Stimulated activated CD4-positive, alpha-beta T cell treated with anti-CD3 and anti-CD28 coated beads, Interleukin-1b, Interleukin-23, amount 100 ng/mL, for 48 hours (primary cell): ENCODE measurements at regions not wholly inside any gene's neighbourhood (a gene's known extent, or its start where the extent isn't known, plus 50 kb on each side); places are given as distances from the start of the nearest gene placed in this dataset.
A peak's percentile ranks its signal among the peaks of the same experiment; 100 is the strongest.
"Not testable (repeated sequence)": the region's sequence is repeated elsewhere in the genome, so short reads cannot be mapped to it uniquely, and the experiment has no call there.

Source experiments
- DNase-seq: peaks from one replicate; pipeline ENCODE4 v3.0.0-alpha.2; 2020

DNA sequence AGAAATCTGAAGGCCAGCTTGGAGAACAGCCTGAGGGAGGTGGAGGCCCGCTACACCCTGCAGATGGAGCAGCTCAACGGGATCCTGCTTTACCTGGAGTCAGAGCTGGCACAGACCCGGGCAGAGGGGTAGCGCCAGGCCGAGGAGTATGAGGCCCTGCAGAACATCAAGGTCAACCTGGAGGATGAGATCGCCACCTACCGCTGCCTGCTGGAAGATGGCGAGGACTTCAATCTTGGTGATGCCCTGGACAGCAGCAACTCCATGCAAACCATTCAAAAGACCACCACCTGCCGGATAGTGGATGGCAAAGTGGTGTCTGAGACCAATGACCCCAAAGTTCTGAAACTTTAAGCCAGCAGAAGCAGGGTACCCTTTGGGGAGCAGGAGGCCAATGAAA is 318.4 kb downstream of the ZFHX3 start:
- not testable (repeated sequence) for DNase-seq

DNA sequence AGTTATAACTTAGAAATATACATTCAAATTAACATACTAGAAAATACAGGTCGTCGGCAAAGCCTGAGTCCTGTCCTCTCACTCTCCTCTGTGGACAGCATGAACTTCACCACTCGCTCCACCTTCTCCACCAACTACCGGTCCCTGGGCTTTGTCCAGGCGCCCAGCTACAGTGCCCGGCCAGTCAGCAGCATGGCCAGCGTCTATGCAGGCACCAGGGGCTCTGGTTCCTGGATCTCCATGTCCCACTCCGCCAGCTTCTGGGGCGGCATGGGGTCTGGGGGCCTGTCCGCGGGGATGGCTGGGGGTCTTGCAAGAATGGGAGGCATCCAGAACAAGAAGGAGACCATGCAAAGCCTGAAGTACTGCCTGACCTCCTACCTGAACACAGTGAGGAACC is 319.4 kb downstream of the ZFHX3 start:
- DNase-seq, result no peak

DNA sequence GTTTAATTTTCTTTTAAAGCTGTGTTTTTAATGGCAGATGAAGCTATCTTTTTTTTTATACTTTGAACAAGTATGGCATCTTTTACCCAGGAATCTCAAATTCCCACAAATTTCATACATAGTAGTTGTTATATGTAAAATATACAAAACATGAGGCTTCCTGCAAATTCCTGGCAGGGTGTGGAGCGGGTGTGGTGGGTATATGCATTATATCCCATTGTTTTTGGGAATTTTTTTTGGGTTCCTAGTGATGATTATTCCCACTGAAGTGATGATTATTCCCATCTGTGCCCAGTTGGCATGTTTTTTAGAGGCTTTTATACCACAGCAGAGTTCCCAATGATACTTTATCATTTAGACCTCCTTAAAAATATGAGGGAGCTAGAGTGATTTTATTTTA is 320.4 kb downstream of the ZFHX3 start:
- DNase-seq, result no peak

DNA sequence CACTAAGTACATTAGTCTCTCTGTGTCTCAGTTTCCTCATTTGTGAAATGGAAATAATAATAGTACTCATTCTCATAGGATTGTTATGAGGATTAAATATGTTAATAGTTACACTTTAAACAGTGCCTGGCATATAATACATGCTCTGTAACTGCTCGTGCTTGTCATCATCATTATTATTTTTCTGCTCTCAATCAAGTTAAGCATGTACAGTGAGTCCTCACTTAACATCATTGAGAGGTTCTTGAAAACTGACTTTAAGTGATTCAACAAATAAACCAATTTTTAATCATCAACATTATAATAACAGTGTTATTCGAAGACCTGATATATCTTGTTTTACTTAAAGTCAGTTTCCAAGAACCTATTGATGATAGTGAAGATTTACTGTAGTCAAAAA is 322.3 kb downstream of the ZFHX3 start:
- no peak for DNase-seq

DNA sequence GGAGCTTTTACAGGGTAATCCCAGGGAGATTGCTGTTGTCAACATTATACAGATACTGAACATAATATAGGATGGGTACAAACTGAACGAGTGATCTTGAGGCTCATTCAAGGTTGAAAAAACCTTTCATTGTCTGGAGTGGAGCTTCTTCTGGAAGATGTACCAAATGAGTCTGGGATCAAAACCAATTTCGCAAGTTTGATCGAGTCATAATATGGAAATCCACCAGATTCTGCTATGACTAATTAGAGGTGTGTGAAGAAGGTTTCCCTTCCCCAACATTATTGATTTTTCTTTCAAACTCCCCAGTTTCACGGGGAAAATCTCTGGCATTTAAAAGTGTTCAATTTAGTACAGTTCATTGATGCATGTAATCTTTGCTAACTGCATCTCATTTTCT is 324.1 kb downstream of the ZFHX3 start:
- DNase-seq, result no peak

DNA sequence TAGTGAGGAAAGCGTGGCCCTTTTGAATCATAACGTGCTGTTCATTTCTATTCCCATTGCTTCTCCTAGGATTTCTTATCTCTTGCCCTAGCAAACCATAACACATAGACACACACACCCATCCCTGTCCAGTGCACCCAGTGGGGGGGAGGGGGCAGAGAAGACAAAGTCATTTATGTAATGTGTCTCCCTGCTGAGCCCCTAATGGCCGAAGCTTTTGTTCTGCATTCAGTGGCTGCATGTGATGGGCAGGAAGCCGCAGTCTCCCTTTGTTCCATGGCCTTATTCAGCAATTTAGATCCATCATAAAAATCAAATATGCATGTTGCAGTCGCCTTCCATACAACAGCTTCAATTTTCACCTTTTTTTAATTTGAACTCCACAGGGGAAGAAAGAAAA is 325.4 kb downstream of the ZFHX3 start:
- no peak for DNase-seq

DNA sequence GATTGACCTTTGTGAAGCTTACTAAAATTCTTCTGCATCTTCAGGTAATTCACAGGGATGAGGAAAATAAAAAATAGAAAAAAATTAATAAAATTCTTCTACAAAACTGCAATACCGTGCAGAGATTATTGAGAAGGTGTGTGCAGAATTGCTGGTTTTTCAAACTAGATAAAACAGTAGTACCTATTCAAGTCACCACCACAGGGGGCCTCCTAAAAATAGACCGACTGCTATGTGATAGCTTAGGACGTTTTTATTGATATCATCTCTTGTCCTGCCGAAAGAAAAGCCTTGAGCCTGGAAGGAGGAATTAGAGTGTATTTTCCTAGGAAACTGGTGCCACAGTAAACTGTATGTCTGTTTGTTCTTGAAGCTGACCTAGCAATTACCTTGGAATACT is 325.9 kb downstream of the ZFHX3 start:
- DNase-seq, result no peak

DNA sequence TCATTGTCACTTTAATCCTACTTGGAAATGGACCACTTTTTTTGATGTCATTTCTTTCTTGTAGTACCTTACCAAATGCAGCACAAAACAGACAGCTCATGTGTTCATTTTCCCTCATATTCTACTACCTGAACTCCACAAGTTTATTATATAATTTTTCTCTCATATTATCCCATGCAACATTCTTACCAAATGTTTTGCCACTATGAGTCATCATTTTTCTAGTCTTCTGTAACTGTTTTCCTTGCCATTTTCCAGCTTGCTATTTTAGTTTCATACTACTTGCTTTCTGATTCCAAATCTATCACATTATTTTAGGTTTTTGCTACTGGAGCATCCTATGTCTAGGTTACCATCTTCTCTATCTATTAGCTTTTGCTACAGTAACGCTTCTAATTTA is 332.7 kb downstream of the ZFHX3 start:
- DNase-seq, result no peak

DNA sequence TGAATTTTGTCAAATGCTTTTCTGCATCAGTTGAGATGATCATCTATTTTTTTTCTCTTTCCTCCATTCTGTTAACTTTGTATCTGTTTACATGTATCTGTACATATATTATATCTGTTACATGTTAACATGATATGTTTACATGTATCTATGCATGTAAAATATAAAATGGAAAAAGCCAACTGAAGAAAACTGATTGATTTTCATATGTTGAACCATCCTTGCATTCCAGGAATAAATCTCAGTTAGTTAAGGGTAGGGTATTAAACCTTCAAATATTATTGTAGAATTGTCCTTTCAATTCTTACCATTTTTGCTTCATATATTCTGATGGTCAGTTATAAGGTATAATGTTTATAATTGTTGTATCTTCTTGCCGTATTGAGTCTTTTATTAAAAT is 336.1 kb downstream of the ZFHX3 start:
- DNase-seq, result no peak

DNA sequence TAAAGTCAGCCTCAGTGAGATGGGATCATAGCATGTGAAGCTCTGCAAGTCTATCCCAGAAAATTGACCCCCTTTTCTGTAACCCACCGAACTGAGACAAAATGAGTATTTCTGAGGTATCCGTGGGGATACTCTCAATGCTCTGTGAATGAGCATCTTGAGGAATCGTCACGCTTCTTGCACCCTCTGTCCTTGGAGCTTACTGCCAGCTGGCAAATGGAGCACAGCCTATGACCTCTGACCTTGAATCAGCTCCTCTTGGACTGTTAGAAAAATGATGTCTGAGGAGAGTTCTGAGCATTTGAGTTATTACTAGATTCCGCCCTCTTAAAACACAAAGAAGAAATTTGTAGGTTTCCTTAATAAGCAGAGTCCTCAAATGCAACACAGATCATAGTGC is 342.1 kb downstream of the ZFHX3 start:
- DNase-seq, result no peak

DNA sequence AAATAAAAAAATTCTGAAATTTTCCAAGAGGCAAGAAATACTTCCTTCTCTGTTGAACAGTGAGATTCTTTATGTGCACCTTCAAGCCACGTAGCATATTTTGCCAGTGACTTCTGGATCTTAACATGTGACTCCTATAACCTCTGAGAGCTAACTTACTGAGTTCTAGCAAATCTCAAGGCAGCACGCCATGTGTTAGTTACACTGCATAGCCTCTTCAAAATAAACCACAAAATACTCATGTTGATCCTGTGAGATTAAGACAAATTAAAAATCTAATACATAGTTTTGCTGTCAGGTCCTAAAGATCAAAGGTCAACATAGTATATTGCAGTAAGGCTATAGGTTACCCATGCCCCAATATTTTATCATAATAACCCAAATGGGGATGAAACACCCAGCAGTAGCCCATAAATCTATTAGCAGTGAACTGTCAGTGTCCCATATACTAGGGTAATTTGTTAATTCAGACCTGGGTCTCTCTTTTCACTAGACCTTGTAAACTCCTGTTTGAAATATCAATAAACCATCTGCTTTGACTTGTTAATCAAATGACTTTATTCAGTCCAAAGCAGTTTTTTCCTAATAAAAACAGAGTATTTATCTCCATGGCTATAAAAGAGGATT is 343.1 kb downstream of the ZFHX3 start:
- no peak for DNase-seq

DNA sequence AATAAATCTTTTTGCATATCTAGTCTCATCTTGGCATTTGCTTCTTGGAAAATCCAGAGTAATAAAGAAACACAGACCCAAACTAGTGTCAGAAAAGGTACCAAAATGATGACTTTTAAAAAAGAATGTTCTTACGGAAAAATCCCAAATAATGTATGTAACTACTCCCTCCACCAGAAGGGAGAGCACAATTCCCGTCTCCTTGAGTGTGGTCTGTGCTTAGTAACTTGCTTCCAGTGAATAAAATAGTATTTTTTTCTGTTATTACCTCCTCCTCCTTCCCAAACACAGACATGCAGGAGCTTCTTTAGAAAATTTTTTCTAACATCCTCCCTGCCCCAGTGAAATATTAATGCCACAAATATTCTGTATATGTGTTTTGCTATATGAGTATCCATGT is 358.1 kb downstream of the ZFHX3 start:
- no peak for DNase-seq

DNA sequence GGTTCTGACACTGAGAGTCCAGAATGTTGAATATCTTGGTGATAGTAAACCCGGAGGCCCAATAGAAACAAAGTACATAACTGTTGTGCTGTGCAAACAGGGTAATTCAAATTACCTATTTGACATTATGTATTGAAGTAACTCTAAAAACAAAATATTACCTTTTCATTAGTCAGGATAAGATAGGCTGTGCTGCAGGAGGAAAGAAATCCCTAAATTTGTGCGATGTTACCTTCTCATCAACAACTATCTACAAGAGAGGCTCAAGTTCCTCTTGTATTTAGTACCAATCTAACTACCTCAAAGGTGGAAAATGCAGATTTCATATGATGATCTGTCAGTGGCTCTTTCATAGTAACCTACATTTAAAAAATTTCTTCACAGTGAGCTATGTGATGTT is 367.2 kb downstream of the ZFHX3 start:
- DNase-seq, result no peak

DNA sequence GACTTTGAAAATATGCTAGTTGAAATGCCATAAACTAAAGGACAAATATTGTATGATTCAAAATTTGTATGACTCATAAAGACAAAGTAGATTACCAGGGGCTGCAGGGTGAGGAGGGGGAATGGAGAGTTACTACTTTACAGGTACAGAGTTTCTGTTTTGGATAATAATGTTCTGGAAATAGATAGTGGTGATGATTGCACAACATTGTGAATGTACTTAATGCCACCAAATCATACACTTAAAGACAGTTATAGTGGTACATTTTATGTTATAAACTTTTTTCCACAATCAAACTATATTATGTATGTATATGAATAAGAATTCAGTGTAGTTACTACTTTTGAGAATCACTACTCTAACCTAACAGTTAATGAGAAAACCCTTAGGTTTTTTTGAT is 368.1 kb downstream of the ZFHX3 start:
- DNase-seq, result no peak

DNA sequence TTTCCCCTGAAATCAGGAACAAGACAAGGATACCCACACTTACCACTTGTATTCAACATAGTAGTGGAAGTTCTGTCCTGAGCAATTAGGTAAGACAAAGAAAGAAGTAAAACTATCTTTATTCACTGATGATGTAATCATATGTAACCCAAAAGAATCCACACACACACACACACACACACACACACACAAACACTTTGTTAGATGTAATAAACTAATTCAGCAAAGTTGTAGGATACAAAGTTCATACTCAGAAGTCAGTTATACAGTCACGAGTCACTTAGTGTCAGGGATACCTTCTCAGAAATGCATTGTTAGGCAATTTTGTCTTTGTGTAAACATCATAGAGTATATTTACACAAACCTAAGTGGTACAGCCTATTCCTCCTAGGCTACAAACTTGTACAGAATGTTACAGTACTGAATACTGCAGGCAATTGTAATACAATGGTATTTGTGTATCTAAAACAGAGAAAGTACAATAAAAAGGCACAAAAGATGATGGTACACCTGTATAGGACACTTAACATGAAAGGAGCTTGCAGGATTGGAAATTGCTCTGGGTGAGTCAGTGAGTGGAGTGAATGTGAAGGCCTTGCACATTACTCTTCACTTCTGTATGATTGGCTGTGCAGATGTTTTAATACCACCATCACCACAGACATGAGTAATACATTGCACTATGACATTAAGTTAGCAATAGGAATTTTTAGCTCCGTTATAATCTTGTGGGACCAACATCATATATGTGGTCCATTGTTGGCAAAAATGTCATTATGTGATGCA is 370.1 kb downstream of the ZFHX3 start:
- DNase-seq, result no peak

DNA sequence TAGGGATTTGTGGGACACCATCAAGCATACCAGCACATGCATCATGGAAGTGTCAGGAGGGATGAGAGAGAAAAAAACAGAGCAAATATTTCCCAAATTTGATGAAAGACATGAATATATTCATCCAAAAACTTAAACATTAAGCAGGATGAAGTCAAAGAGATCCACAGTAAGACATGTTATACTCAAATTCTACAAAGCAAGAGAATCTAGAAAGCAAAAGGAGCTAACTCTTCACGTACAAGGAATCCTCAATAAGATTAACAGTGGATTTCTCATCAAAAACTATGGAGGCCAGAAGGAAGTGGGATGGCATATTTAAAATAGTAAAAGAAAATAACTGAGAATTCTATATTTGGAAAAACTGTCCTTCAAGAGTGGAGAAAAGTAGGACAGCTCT is 374.8 kb downstream of the ZFHX3 start:
- DNase-seq, result no peak

DNA sequence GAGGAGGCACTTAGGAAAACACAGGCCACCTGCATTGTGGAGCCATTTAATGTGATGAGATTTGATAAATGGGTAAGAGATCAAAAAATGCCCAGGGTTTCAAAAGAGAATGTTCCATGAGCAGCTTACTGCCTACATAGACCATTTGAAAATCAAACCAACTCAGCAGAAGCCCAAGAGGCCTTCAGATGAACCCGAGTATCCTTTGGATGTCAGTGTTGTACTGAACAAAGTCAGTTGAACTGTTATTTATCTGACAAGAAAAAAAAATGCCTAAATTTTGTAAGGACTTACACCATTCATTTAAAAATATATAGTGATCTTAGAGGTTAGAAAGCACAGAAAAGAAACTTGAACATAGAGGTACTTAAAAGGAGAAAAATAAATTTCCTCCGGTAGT is 381.7 kb downstream of the ZFHX3 start:
- no peak for DNase-seq

DNA sequence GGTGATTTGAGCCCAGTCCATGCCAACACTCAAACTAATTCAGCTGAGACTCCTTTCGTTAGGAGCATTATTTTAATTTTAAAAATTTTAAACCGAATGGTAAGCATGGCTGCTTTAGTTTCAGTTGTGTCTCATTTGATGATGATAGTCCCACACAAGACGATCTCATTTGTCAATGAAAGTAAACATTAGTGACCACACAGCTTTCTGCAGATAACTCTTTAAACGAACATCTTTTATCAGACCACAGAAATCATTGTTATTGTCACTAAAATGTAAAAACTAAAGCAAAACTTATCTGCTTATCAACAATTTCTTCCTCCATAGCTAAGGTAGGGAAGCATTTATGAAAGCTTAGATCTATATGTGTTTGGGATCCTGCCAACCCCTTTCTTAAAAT is 382.2 kb downstream of the ZFHX3 start:
- DNase-seq, result no peak

DNA sequence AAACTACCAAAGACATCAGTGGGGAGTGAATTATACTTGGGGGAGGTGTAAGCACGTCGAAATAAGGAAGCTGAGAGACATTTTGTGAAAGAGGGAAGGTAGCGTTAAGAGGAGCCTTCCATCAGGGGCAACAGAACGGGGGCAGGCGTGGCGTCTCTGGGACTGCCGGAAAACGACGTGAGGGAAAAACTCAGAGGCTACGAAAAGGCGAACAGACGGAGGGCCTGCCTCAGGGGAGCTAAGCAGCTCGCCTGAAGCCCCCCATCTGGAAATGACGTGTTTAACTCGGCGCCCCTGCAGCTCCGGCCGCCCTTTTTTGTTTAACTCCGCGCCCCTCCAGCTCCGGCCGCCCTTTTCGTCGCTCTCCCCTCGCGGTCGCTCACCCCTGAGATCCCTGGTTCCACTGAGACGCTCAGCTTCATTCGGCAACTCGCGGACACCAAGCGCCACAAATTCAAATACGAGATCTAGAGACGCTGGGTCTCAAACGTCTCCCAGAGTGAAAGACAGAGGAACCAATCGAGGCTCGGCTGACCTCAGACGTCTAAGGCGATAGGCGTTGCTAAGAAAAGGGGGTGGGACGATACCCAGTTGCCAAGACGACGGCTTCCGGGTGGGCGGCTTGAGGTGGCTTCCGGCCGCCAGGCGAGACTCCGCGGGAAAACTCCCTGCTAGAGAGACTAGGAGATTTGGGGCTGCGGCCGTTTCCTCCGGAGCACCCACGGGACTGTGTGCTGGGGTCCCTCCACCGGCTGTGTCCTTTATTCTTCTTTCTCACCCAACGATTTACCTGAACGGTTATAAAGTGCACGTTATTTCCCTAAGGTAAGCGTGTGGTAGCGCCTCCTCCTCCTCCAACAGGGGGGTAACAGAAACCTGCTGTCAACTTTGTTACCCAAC is 383.2 kb downstream of the ZFHX3 start:
- DNase-seq, result peak; percentile 95

DNA sequence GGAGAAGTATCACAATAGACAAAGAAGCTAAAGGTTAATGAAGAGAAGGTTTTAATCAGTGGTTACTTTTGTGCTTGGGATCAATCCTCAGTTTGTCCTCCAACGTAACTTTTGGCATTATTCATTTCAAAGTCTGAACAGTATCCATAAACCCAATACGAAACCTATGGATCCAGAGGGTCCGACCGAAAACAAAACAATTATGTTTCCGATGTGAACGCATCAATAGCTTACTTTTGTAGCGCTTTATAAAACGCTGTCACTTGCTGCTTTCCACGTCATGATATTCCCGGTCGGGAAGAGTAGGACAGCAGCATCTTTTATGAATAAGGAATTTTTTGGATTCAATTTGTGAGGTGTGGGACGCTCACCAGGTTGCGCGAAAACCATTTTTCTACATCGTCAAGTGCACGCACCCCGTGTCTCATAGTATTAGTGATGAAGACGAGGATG is 383.8 kb downstream of the ZFHX3 start:
- no peak for DNase-seq

DNA sequence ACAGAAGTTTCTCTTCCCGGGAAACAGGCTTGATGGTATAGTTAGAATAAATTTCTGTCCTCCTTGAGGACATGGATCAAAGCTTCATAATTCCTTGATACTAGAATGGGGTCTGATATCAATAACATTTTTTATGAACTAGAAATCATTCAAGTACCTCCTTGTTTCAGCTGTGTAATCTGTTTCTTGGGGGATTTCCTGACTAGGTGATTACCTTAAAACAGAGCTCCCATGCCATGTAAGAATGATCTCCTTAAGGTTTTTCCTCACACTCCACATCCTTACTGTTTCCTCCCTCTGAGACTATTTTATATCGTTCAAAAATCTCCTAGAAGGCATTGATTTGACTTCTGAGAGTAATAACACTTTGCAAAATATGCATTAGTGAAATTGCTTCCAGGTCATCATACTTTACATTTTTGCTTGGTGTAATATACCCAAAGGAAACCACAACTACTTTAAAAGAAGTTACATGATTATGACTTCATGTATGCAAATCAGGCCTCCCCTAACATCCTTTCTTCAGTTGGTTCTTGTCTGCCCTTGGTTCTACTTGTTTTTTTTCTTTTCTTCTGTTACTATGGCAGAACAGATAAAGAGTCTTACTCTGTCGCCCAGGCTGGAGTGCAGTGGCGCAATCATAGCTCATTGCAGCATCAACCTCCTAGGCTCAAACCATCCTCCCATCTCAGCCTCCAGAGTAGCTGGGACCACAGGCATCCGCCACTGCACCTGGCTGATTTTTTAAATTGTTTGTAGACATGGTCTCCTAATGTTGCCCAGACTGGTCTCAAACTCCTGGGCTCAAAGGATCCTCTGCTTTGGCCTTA is 388.8 kb downstream of the ZFHX3 start:
- no peak for DNase-seq

DNA sequence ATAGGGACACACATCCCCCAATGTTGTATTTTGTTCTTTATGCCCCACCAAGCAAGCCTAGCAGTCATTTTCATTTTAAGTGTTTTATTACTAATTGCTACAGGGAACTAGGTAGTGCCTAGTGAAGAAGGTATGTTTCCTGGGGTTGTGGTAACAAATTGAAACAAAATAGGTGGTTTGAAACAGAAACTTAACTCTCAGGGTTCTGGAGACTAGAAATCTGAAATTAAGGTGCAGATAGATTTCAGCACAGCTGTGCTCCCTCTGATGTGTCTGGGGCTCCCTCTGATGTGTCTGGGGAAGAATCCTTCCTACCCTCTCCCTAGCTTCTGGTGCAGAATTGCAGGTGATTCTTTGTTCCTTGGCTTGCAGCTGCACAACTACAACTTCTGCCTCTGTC is 390.1 kb downstream of the ZFHX3 start:
- no peak for DNase-seq

DNA sequence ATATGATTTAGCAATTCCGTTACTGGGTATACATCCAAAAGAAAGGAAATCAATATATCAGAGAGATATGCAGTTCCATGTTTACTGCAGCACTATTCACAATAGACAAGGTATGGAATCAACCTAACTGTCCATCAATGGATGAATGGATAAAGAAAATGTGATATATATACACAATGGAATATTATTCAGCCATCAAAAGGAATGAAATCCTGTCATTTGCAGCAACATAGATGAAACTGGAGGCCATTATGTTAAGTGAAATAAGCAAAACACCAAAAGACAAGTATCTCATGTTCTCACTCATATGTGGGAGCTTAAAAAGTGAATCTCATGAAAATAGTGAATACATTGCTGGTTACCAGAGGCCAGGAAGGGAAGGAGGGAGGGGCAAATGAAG is 390.8 kb downstream of the ZFHX3 start:
- no peak for DNase-seq
